ENCODE measurements at regions not wholly inside any gene's neighbourhood (a gene's known extent, or its start where the extent isn't known, plus 50 kb on each side); places are given as distances from the start of the nearest gene placed in this dataset.
"Not testable (repeated sequence)": the region's sequence is repeated elsewhere in the genome, so short reads cannot be mapped to it uniquely, and the experiment has no call there.

GRCh38 chr21:17679002-17679600 is 66.4 kb upstream of the BTG3 start:
- no peak for DNase-seq

GRCh38 chr21:17676930-17677329 is 64.2 kb upstream of the BTG3 start:
- DNase-seq: not testable (repeated sequence)

- no peak for DNase-seq
Measured at GRCh38 chr21:17674106-17674505, 61.4 kb upstream of the BTG3 start.

- no peak for DNase-seq
Measured at GRCh38 chr21:17673261-17674020, 60.7 kb upstream of the BTG3 start.

GRCh38 chr21:17671733-17672132 is 59.0 kb upstream of the BTG3 start:
- DNase-seq: no peak

- no peak for DNase-seq
Measured at GRCh38 chr21:17668479-17669140, 55.9 kb upstream of the BTG3 start.

- DNase-seq: no peak
Measured at GRCh38 chr21:17667256-17667655, 54.6 kb upstream of the BTG3 start.

All from activated CD4-positive, alpha-beta T cell treated with anti-CD3 and anti-CD28 coated beads, Interleukin-2, amount 50 U/mL, for 1 hour (primary cell).